ENCODE measurements at regions not wholly inside any gene's neighbourhood (a gene's known extent, or its start where the extent isn't known, plus 50 kb on each side); places are given as distances from the start of the nearest gene placed in this dataset.
"Not testable (repeated sequence)": the region's sequence is repeated elsewhere in the genome, so short reads cannot be mapped to it uniquely, and the experiment has no call there.

DNA sequence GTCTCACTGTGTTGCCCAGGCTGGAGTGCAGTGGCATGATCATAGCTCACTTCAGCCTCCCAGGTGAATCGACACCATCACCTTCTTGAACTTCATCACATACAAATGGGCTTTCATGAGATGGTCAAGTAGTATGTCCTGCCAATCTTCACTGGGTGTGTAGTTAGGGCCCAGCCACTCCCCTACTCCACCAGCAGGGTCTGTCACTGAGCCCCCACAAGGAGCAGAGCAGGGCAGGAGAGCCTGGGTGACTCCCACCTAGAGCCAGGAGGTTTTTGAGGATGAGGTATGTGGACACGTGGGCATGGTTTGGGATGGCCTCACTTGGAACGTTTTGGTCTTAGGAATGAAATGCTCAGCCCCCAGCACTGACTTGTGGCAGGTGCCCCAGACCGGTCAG is 4037.7 kb upstream of the TPTE start:
- DNase-seq (ENCODE audit: low read depth), result not testable (repeated sequence)

DNA sequence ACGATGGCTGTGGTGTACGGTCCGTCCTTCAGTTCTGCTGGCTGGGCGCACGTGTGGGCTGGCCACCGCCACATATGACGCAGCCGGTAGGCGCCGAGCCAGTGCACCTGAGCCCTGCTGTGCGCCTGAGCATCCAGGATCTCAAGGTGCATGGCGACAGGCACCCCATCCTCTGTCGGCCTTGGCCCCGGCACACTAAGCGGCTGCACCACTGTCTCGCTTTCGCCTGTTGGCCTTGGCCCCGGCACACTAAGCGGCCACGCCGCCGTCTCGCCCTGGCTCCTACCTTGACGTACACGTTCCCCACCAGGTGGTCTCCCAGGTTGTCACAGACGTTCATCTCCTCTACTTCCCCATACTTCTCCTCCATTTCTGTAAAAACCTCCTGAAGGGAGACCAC is 4034.6 kb upstream of the TPTE start:
- DNase-seq (ENCODE audit: low read depth), result not testable (repeated sequence)

DNA sequence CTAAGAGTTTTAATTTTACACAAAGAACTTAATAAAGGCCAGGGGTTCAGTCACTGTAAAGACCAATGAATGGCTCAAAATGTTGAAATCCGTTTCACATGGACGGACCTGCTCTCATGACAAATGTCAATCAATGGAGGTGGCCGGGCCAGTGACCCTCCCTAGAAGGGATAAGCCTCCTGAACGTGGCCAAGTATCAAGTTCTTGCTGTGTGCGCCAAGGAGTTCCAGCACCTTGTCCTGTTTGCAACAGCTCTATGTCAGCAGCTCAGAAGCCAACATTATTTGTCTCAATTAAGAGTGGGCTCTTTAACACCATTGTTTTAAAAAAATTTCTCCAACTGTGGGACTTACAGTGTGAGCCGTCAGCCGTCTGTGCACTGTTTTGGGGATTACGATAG is 4028.7 kb upstream of the TPTE start:
- not testable (repeated sequence) for DNase-seq (ENCODE audit: low read depth)

DNA sequence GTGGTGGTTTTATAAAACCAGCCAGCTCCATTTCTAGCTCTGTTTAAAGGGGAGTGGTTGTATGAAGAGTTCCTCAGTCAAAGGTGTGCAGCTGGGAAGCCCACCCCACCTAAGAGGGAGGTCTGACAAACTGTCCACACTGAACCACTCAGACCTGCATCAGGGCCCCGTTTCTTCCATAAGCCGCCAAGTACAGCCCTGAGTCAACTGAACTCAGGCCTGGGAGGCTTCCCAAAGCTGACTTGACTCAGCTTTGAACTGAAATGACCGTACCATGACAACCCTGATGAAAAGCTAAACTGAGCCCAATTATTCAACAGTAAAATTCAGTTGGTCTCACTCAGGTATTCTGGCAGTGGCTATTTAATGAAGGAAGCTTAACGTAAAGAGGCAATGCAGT is 4027.4 kb upstream of the TPTE start:
- not testable (repeated sequence) for DNase-seq (ENCODE audit: low read depth)

DNA sequence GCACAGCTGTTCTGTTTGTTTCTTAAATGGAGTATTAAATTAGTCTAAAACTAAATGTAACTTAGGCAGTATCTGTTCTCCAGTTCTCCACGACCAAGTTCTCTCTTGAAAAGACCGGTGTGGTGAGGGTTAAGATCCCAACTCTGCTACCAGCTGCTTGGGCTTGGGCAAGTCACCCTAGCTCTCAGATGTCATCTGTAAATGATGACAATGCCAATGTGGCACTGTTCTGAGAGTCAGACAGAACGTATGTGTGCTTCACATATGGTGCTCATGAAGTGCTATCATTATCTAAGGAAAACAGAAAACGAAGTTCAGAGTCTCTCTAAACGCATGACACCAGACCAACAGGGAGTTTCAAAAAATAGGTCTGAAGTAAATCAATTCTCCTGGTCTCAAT is 4025.0 kb upstream of the TPTE start:
- not testable (repeated sequence) for DNase-seq (ENCODE audit: low read depth)

DNA sequence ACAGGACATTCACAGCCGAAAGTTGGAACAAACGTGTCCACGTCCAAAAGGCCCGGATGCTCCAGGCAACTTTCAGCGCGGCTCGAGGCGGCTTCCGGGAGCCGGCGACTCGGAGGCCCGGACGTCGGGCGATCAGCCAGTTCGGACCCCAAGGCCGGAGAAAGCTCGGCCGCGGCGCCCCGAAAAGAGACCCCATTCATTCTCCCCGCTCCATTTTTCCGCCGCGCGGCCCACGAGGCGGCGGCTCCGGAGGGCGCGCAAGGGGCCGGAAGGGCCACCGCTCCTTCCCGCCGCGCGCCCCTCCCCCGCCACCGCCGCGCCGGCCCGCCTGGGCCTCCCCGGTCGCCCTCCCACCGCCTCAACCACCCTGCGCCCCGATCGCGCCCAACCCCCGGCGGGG is 4022.7 kb upstream of the TPTE start:
- peak; percentile 0 for DNase-seq (ENCODE audit: low read depth)

DNA sequence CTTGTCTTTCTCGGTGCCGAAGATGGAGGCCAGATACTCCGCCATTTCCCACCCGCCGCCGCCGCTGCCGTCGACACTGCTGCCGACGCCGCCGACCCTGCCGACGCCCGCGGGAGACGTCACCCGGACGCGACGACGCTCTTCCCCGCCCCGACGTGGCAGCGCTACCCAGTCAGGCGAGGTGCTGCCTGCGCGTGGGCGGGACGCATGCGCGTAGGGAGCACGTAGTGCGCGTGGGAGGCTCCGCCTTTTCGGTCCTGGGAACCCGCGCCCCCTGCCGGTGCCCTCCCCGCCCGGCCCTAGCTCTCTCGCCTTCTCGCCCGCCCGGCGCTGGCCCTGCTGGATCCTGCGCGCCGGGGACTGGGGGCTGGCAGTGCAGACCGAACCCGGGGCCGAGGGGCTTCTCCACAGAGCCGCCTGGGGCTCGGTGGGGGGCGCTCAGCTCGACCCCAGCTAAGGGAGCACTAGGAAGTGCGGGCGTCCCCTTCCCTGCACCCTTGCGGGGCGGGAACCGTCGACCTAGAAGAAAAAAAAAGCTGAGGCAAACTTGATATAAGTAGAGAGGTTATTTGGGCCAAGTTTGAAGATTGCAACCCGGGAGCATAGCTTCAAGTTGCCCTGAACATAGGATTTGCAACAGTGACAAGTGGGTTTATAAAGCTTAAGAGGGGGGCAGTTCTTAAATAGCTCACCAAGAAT is 4022.1 kb upstream of the TPTE start:
- DNase-seq (ENCODE audit: low read depth), result not testable (repeated sequence)

DNA sequence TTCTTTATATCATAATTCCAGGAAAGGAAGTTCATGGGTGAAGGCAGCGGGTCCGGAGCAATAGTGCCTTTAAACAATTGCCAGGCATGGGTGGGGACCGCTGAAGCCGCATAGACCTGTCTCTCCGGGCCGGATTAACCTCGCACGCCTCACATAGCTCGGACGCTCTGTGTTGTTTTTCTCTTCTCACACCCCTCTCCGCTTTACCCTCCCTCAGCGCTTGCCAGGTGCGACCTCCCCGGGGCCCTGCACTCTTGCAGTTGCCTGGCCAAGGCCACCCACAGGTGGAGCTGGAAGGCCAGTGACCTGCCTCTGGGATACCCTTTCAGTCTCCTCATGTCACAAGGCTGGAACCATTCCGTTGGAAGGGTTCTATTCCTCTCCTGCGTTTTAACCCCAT is 4021.5 kb upstream of the TPTE start:
- not testable (repeated sequence) for DNase-seq (ENCODE audit: low read depth)

DNA sequence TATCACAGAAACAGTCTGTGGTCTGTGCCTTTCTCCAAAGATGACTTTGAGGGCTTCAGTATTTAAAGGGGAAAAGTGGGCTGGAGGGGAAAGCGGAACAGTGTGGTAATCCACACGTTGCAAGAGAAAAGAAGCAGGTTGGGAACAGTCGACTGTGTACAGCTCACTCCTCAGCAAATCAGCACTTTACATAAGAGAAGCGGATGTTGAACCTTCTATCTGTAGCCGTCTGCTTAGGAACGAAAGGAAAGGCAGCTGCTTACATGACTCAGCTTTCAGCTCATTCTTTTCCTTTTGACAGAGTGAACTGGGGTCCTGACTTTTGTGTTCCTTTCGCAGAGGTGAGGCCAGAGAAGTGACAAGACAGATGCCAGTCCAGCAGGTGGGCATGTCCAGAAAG is 4020.7 kb upstream of the TPTE start:
- DNase-seq (ENCODE audit: low read depth), result not testable (repeated sequence)

DNA sequence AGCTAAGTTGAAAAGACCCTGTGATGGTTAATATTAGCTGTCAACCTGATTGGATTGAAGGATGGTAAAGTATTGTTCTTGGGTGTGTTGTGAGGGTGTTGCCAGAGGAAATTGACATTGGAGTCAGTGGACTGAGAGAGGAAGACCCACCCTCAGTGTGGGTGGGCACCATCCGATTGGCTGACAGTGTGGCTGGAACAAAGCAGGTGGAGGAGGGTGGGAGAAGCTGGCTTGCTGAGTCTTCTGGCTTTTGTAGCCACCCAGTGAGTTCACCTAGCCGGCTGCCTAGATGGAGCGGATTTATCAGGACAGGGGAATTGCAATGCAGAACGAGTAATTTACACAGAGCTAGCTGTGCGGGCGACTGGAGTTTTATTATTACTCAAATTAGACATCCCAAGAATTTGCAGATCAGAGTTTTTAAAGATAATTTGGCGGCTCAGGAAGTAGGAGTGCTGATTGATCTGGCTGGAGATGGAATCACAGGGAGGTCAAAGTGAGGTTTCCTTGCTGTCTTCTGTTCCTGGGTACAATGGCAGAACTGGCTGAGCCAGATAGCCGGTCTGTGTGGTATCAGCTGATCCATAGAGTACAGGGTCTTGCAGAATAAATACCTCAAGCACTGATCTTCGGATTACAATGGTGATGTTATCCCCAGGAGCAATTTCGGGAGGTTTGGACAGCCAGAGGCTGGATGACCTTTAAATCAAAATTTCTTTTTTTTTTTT is 4015.1 kb upstream of the TPTE start:
- not testable (repeated sequence) for DNase-seq (ENCODE audit: low read depth)

DNA sequence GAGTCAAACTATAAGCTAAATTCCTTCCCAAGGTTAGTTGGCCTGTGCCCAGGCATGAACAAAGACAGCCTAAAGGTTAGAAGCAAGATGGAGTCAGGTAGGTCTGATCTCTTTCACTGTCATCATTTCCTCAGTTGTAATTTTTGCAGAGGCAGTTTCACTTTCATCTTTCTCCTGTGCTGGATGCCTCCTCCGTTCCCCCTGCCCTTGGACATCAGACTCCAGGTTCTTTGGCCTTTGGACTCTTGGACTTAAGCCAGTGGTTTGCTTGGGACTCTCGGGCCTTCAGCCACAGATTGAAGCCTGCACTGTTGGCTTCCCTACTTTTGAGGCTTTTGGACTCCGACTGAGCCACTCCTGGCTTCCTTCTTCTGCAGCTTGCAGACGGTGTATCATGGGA is 4013.8 kb upstream of the TPTE start:
- DNase-seq (ENCODE audit: low read depth), result not testable (repeated sequence)

DNA sequence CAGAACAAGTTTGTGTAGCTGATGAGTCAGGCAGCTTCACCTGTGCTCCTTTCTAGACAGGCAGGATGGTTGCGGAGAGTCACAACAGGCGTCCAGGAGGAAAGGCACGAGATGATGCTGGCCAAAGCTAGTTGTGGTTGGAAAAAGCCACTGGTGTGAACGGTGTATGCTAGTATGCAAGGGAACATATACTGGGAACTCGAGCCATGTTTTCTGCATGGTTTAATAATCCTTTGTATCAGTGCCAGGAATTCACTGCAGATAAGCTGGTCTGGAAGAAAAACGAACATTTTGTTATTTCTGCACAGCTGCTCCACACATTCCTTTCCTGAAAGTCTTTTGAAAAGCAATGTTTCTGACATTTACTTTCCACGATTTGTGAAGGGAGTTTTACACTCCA is 3999.6 kb upstream of the TPTE start:
- DNase-seq (ENCODE audit: low read depth), result not testable (repeated sequence)

DNA sequence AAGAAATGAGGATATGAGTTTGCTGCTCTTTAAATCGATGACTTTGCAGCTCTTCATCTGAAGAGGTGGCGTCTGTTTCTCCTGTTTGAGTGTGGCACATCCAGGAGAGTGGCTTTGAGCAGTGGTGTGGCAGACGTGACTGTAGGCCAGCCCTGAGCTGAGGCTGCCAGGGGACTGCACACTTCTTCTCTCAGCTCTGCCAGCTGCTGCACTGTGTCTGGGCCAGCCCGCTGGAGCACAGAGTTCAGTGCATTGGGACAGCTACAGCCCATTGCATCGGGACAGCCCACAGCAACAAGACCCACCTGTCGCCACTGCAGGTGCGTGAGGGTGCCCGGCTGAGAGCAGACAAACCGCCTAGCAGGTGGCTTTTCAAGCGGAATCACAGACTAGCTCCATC is 3995.2 kb upstream of the TPTE start:
- DNase-seq (ENCODE audit: low read depth), result not testable (repeated sequence)

DNA sequence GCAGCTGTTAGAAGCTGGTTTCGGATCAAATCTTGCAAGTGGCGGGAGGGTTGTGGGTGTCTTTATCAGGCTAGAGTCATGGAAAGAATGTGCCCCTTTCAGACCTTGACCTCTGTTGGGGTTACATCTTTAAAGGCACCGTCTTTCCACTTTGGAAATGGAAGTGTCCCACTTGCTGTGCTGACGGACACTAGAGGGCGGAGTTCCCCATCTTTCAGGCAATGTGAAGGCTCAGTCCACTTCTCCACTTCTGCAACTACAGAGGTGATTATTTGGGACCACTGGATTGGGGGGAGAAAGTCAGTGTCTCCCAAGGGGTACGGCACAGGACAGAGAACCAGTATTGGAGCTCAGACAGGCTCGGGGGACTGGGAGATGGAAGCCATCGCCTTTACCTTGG is 3990.7 kb upstream of the TPTE start:
- not testable (repeated sequence) for DNase-seq (ENCODE audit: low read depth)

DNA sequence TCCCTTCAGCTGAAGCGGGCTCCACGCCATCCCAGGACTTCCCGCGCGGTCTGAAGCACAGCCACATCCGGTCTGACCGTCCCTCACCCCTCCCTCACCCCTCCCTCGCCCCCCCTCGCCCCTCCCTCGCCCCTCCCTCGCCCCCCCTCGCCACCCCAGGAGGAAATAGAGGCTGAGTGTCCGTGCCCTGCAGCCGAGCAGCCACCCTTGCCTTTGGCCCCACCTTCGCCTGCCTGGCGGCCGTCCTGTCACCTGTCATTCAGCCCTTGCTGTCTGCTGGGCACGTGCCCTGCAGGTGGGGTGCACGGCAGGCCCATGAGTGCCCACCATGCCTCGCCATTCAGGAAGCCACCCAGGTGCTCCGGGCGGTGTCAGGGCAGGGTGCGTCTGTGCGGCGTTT is 3988.1 kb upstream of the TPTE start:
- DNase-seq (ENCODE audit: low read depth), result not testable (repeated sequence)

DNA sequence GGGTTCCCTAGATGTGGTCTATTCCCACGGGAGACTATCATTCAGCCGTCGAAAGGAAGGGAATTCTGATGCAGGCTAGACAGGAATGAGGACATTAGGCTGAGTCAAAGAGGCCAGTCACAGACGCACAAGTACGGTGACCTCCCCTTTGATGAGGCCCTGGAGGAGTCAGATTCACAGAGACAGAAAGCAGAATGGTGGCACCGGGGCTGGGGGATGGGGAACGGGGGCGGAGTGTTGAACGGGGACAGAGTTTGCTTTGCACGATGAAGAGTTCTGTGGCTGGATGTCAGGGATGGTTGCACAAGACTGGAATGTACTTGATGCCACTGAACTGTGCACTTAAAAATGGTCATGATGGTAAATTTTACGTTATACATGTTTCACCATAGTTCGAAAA is 3983.1 kb upstream of the TPTE start:
- DNase-seq (ENCODE audit: low read depth), result not testable (repeated sequence)

DNA sequence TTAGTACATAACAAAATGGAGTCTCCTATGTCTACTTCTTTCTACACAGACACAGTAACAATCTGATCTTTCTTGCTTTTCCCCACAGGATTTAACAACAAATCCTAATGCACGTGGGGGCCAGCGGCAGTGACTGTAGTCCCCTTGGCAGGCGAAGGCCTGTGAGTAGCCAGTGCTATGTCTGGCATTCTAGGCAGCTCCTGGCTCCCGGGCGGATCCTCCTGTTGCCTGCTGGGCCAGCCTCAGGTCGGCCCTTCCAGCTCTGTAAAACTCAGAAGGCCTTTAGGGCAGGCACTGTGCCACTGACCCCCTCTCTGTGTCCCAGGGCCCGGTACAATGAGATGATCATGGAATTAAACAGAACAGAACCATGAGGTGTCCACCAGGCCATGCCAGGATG is 3981.7 kb upstream of the TPTE start:
- not testable (repeated sequence) for DNase-seq (ENCODE audit: low read depth)

DNA sequence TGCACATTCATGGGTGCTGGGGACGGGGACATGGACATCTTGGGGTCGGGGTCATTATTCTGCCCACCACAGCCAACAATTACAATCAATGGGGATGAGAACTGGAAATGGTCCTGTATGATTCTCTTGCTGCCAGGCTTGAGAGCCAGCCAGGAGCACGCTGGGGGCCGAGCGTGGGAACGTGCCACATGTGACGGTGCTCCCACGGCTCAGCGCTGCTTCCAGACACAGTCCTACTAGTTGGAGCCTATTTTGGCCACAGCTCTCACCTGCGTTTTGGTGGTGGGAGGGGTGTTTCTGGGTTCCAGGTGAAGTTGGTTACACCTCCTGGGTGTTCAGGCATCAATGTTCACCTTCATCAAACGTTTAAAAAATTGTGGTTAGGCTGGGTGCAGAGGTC is 3980.3 kb upstream of the TPTE start:
- DNase-seq (ENCODE audit: low read depth), result not testable (repeated sequence)

DNA sequence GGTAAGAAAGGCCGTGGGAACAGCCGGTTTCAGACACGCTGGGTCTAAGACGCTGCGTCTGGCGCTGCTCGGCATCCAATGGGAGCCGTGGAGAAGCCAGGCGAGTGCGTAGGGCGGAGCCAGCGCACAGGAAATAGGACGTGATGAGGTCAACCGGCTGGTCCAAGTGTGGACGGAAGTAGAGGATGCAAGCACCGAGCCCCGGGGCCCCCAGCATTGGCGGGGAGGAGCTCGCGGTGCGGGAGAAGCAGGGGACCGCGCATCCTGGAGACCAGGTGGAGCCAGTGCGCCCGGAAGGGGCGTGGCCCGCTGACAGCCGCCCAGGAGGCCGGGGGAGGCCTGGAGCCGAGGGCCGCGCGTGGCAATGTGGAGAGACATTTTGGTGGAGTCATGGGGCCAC is 3976.1 kb upstream of the TPTE start:
- DNase-seq (ENCODE audit: low read depth), result not testable (repeated sequence)

DNA sequence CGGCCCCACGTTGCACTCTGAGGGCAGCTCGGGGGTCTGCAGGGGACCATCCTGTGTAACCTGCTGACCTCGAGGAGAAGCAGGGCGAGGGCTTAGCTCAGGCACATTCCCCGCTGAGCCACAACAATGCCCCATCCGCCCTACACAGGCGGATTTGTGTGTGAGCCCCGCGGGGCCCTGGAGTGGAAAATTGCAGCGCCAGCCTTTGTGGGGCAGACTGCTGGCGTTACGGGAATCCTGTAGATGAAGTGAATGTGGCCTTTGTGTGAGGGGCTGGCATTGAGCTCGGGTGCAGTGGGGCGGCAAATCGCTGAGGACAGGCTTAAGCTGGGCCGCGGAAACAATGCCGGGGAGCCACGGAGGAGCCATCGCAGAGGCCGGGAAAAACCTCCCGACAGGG is 3970.3 kb upstream of the TPTE start:
- DNase-seq (ENCODE audit: low read depth), result not testable (repeated sequence)

DNA sequence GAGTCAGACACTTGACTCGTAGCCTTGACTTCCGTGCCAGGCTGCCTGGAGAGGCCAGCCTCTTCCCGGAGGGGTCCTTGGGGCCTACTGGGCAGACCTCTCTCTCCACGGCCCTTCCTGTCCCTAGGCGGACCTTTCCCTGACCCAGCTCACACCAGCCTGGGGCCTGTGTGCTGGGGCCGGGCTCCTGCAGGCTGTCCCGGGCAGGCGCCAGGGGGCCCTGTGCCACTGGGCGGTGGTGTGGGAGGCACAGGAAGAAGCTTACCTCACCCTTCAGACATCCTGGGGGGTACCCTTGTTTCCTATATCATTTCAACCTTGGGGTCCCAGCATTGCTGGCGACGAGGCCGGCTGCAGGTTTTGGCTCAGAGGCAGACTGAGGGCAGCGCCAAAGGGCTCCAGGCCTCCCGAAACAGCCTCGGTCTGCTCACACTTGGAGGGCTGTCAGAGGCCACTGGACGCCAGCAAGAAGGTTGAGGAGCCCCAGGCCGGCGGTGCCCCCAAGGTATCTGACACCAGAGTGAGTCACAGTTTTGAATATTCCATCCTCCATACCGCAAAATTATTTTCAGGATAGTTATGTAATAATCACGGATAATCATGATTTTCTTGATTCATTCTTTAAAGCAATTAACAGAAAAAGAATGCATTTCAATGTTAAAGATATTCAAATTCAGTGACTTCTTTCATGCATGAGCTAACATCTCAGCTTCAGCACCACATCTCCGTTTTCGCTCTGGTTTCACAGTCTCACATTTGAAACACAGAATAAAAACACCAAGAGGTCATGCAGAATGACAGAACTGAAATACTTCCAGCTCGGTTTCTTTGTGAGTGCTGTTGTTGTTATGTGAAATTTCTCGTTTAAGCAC is 3967.6 kb upstream of the TPTE start:
- not testable (repeated sequence) for DNase-seq (ENCODE audit: low read depth)

DNA sequence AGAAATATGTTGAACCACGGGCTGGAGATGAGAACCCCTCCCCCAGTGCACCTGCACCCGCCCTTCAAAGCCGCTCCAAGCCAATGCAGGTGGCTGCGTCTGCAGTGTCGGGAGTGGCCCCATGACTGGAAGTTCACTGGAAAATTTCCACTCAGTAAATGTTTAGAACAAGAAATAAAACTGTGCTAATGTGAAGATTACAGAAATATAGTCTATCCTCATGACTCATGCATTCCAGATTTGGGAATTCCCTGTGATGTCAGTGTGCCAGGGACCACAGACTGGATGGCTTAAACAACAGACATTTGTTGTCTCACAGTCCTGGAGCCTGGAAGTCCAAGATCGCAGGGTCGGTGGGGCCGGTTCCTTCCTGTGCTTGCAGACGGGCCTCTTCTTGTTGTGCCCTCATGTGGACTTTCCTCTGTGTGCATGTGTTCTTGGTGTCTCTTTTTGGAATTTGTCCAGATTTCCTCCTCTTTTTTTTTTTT is 3967.0 kb upstream of the TPTE start:
- not testable (repeated sequence) for DNase-seq (ENCODE audit: low read depth)
